HL-60 (cell line): ENCODE measurements at regions not wholly inside any gene's neighbourhood (a gene's known extent, or its start where the extent isn't known, plus 50 kb on each side); places are given as distances from the start of the nearest gene placed in this dataset.
A peak's percentile ranks its signal among the peaks of the same experiment; 100 is the strongest.

Experiments
- CTCF ChIP-seq: IDR thresholded peaks from one replicate; pipeline ENCODE4 v1.5.1; 2011; ENCODE audit warnings: low read length, control low read depth, inconsistent platforms; ENCODE audit not compliant: insufficient read depth
- GABPA ChIP-seq: IDR thresholded peaks from 2 replicates; pipeline ENCODE4 v1.6.1; 2012; ENCODE audit warnings: low read depth
- POLR2AphosphoS5 ChIP-seq: IDR thresholded peaks from 2 replicates; pipeline ENCODE4 v1.6.1; 2012; ENCODE audit warnings: low read depth
- REST ChIP-seq: IDR thresholded peaks from 2 replicates; pipeline ENCODE4 v1.6.1; 2012; ENCODE audit warnings: low read depth; ENCODE audit not compliant: insufficient replicate concordance

GRCh38 chr10:101301111-101301731 lies 52.7 kb upstream of the BTRC start:
- no peak for TF ChIP-seq POLR2AphosphoS5
- TF ChIP-seq CTCF: peak; percentile 69
- no peak for TF ChIP-seq GABPA
- TF ChIP-seq REST: no peak
